KMS-11 (cell line): ENCODE measurements at regions not wholly inside any gene's neighbourhood (a gene's known extent, or its start where the extent isn't known, plus 50 kb on each side); places are given as distances from the start of the nearest gene placed in this dataset.

Experiments
- H2AFZ ChIP-seq: fragments of 200-600 bp; sonication (generic); 2 replicates; pipeline ENCODE4 v1.6.1; 2016; ENCODE audit warnings: antibody characterized with exemption, mixed run types, low read depth
- H3K27ac ChIP-seq: fragments of 200-600 bp; sonication (generic); 2 replicates; pipeline ENCODE4 v1.6.1; 2016; ENCODE audit warnings: mild to moderate bottlenecking, mixed run types
- H3K27me3 ChIP-seq: fragments of 200-600 bp; sonication (generic); 2 replicates; pipeline ENCODE4 v1.6.1; 2017; ENCODE audit warnings: mild to moderate bottlenecking, low read depth, mixed run types, moderate library complexity; ENCODE audit not compliant: insufficient read depth
- H3K36me3 ChIP-seq: fragments of 200-600 bp; sonication (generic); 2 replicates; pipeline ENCODE4 v1.6.1; 2017; ENCODE audit warnings: mild to moderate bottlenecking, mixed run types; ENCODE audit not compliant: insufficient read depth
- H3K4me1 ChIP-seq: fragments of 200-600 bp; sonication (generic); 2 replicates; pipeline ENCODE4 v1.6.1; 2016; ENCODE audit warnings: mild to moderate bottlenecking, low read depth, mixed run types; ENCODE audit not compliant: poor library complexity, severe bottlenecking
- H3K4me2 ChIP-seq: fragments of 200-600 bp; sonication (generic); 2 replicates; pipeline ENCODE4 v1.7.0; 2016; ENCODE audit warnings: mild to moderate bottlenecking, mixed run types
- H3K4me3 ChIP-seq: fragments of 200-600 bp; sonication (generic); IDR thresholded peaks from 2 replicates; pipeline ENCODE4 v1.6.1; 2017; ENCODE audit warnings: low read depth, low read length, mixed read lengths; ENCODE audit not compliant: insufficient read depth
- H3K79me2 ChIP-seq: fragments of 200-600 bp; sonication (generic); 2 replicates; pipeline ENCODE4 v1.6.1; 2016; ENCODE audit warnings: low read depth, mixed run types; ENCODE audit not compliant: insufficient read depth
- H3K9ac ChIP-seq: fragments of 200-600 bp; sonication (generic); 2 replicates; pipeline ENCODE4 v1.6.1; 2016; ENCODE audit warnings: mild to moderate bottlenecking, mixed run types
- H4K20me1 ChIP-seq: fragments of 200-600 bp; sonication (generic); 2 replicates; pipeline ENCODE4 v1.6.1; 2016; ENCODE audit warnings: mild to moderate bottlenecking, mixed run types; ENCODE audit not compliant: insufficient read depth
- TF ChIP-seq, protein P1 (sequence below): fragments of 200-600 bp; sonication (generic); conservative IDR thresholded peaks from 2 replicates; pipeline ENCODE4 v1.6.1; 2017; ENCODE audit warnings: low read depth, mild to moderate bottlenecking, antibody characterized with exemption, low read length, moderate library complexity, mixed read lengths

DNA sequence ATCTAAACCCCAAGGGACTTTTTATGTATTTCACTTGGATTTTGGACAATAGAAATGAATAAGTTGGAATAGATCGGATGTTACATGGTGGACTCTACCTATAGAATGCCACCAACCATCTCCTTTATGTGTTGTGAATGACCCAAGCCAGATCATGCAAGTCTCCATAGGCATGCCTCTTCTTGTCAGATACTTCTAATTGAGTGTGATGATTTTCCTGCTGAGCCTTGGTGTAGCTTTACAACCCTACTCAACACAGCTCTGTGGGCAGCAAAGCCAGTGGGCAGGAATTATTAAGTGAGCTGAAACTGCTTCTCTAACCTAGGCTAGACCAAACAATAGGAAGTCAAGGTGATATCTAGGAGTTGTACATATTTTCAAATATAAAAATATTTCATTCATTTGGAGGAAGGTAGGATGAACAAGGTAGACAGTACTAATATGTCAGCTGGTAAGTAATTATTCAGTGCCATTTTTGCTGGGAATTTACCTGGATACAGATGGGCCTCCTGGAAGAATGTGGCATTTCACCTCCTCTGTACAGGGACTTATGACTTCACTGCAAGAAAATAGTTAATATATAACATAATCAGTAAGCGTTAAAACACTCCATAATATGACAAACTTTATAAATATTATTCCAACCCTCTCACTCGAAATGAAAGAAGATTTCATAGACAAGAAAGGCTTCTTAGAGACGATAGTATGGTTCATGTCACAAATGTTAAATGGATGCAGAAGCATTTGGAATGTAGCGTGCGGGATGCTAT lies 298.0 kb upstream of the FAT1 start:
- Histone ChIP-seq H2AFZ (no peak overlapping the region), H3K4me3 (no peak overlapping the region), H4K20me1 (no peaks in the 10 kb centered on the region), H3K4me2 (no peak overlapping the region), H3K36me3 (no peaks in the 10 kb centered on the region), H3K9ac (no peak overlapping the region), H3K27ac (no peak overlapping the region), H3K4me1 (no peaks in the 10 kb centered on the region), H3K79me2 (no peaks in the 10 kb centered on the region), H3K27me3 (no peaks in the 10 kb centered on the region)
- TF ChIP-seq, protein P1, sequence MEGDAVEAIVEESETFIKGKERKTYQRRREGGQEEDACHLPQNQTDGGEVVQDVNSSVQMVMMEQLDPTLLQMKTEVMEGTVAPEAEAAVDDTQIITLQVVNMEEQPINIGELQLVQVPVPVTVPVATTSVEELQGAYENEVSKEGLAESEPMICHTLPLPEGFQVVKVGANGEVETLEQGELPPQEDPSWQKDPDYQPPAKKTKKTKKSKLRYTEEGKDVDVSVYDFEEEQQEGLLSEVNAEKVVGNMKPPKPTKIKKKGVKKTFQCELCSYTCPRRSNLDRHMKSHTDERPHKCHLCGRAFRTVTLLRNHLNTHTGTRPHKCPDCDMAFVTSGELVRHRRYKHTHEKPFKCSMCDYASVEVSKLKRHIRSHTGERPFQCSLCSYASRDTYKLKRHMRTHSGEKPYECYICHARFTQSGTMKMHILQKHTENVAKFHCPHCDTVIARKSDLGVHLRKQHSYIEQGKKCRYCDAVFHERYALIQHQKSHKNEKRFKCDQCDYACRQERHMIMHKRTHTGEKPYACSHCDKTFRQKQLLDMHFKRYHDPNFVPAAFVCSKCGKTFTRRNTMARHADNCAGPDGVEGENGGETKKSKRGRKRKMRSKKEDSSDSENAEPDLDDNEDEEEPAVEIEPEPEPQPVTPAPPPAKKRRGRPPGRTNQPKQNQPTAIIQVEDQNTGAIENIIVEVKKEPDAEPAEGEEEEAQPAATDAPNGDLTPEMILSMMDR, result no peak

DNA sequence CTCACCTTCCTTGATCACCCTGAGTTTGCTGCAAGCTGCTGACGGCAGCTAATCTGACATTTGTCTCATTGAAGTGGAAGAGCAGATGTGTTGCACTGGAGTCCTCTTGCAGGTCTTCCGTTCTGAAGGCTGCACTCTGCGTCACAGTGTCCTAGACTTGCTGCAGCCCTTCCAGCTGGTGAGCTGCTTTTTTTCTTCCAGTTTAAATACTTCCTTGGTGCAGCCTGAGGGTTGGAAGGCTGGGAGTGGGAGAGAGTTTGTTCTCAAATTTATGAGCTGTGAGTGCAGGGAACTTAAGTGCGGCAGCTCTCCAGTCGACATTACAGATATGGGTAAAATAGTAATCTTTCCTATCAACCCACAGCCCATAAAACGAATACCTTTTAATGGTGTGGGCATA lies 303.6 kb upstream of the FAT1 start:
- H4K20me1 ChIP-seq, result no peaks in the 10 kb centered on the region
- H3K36me3 ChIP-seq, result no peaks in the 10 kb centered on the region
- no peaks in the 10 kb centered on the region for H3K79me2 ChIP-seq
- no peak overlapping the region for H3K4me3 ChIP-seq
- H2AFZ ChIP-seq, result no peak overlapping the region
- no peak overlapping the region for H3K27ac ChIP-seq
- TF ChIP-seq, protein P1, result no peak
- H3K4me1 ChIP-seq, result no peaks in the 10 kb centered on the region
- H3K9ac ChIP-seq, result no peak overlapping the region
- H3K4me2 ChIP-seq, result no peak overlapping the region
- no peaks in the 10 kb centered on the region for H3K27me3 ChIP-seq

DNA sequence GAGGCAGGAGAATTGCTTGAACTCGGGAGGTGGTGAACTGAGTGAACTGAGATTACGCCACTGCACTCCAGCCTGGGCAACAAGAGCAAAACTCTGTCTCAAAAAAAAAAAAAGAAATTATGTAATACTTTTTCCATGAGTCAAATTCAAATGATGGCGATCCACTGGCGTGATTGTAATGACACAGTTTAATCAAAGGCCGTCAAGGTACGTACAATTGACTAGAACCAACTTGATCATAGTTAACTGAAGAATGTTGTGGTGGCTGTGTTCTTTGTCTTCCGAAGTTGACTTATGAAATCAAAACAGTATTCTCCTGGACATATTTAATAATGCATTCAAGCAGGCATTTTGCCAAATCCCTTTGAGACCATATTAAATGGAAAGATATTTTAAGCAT lies 318.6 kb upstream of the FAT1 start:
- Histone ChIP-seq H3K4me1 (no peaks in the 10 kb centered on the region), H2AFZ (no peak overlapping the region), H4K20me1 (no peaks in the 10 kb centered on the region), H3K27ac (no peak overlapping the region), H3K9ac (no peak overlapping the region), H3K27me3 (no peaks in the 10 kb centered on the region), H3K4me2 (no peak overlapping the region), H3K36me3 (no peaks in the 10 kb centered on the region), H3K79me2 (no peaks in the 10 kb centered on the region), H3K4me3 (no peak overlapping the region)
- TF ChIP-seq, protein P1, result no peak

DNA sequence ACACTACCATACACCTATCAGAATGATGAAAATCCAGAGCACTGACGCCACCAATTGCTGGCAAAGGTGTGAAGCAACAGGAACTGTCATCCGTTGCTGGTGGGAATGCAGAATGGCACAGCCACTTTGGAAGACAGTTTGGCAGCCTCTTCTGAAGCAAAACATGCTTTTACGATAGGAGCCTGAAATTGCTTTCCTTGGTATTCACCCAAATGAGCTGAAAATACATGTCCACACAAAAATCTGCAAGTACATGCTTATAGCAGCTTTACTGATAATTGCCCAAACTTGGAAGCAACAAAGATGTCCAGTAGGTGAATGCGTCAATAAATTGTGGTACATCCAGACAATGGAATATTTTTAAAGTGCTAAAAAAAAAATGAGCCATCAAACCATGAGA lies 322.8 kb upstream of the FAT1 start:
- Histone ChIP-seq H3K4me1 (no peaks in the 10 kb centered on the region), H3K79me2 (no peaks in the 10 kb centered on the region), H4K20me1 (no peaks in the 10 kb centered on the region), H3K36me3 (no peaks in the 10 kb centered on the region), H3K27me3 (no peaks in the 10 kb centered on the region), H3K4me2 (no peak overlapping the region), H3K4me3 (no peak overlapping the region), H3K9ac (no peak overlapping the region), H3K27ac (no peak overlapping the region), H2AFZ (no peak overlapping the region)
- TF ChIP-seq, protein P1, result no peak
